SU-DHL-6 (cell line): ENCODE measurements at regions not wholly inside any gene's neighbourhood (a gene's known extent, or its start where the extent isn't known, plus 50 kb on each side); places are given as distances from the start of the nearest gene placed in this dataset.

Experiments used
- H2AFZ ChIP-seq: fragments of 200-600 bp; sonication (generic); 2 replicates; pipeline ENCODE4 v1.6.1; 2014; ENCODE audit warnings: low read depth, mild to moderate bottlenecking, moderate library complexity, mixed read lengths, antibody characterized with exemption, low read length; ENCODE audit not compliant: severe bottlenecking
- H3F3A ChIP-seq: fragments of 200-600 bp; shearing (Covaris generic); 2 replicates; pipeline ENCODE4 v1.6.0; 2016; ENCODE audit warnings: antibody characterized with exemption, mild to moderate bottlenecking; ENCODE audit not compliant: insufficient read depth
- H3K27ac ChIP-seq: fragments of 200-600 bp; sonication (generic); 2 replicates; pipeline ENCODE4 v1.5.1; 2016; ENCODE audit warnings: low read depth, mild to moderate bottlenecking, low read length, moderate library complexity, mixed read lengths
- H3K27me3 ChIP-seq: fragments of 200-600 bp; sonication (generic), shearing (Covaris generic); 2 replicates; pipeline ENCODE4 v1.6.0; 2014; ENCODE audit warnings: mild to moderate bottlenecking, low read length
- H3K36me3 ChIP-seq: fragments of 200-600 bp; sonication (generic); 2 replicates; pipeline ENCODE4 v1.6.1; 2014; ENCODE audit warnings: mild to moderate bottlenecking, low read length, mixed read lengths
- H3K4me2 ChIP-seq: fragments of 300-600, 200-600 bp; shearing (Covaris generic), sonication (generic); 2 replicates; pipeline ENCODE4 v1.6.0; 2014; ENCODE audit warnings: low read length, low read depth, mild to moderate bottlenecking; ENCODE audit not compliant: poor library complexity, severe bottlenecking
- H3K4me3 ChIP-seq: fragments of 200-600 bp; sonication (generic); 2 replicates; pipeline ENCODE4 v1.5.1; 2014; ENCODE audit warnings: antibody characterized with exemption, low read length, mild to moderate bottlenecking, mixed read lengths; ENCODE audit not compliant: insufficient read depth, poor library complexity, severe bottlenecking
- H3K79me2 ChIP-seq: fragments of 200-600 bp; sonication (generic); 2 replicates; pipeline ENCODE4 v1.6.1; 2014; ENCODE audit warnings: mild to moderate bottlenecking, low read length, moderate library complexity; ENCODE audit not compliant: insufficient read depth
- H3K9ac ChIP-seq: fragments of 200-600 bp; sonication (generic); 2 replicates; pipeline ENCODE4 v1.7.0; 2014; ENCODE audit warnings: mild to moderate bottlenecking, low read length
- H3K9me2 ChIP-seq: fragments of 200-600 bp; sonication (generic); replicated peaks from 2 replicates; pipeline ENCODE4 v1.6.1; 2014; ENCODE audit warnings: low read length; ENCODE audit not compliant: insufficient read depth
- H3K9me3 ChIP-seq: fragments of 200-600 bp; sonication (generic); 2 replicates; pipeline ENCODE4 v1.6.1; 2014; ENCODE audit warnings: low read length, mixed read lengths; ENCODE audit not compliant: insufficient read depth
- H4K20me1 ChIP-seq: fragments of 200-600 bp; sonication (generic); 2 replicates; pipeline ENCODE4 v1.6.1; 2014; ENCODE audit warnings: low read depth, mild to moderate bottlenecking, antibody characterized with exemption, low read length, moderate library complexity, mixed read lengths
- CTCF ChIP-seq: fragments of 200-600 bp; sonication (generic); IDR thresholded peaks from one replicate; pipeline ENCODE4 v1.5.1; 2017; ENCODE audit warnings: antibody characterized with exemption, mild to moderate bottlenecking, low read length, moderate library complexity; ENCODE audit not compliant: insufficient read depth, poor library complexity, severe bottlenecking
- EZH2phosphoT487 ChIP-seq: fragments of 200-600 bp; sonication (generic), shearing (Covaris generic); conservative IDR thresholded peaks from 2 replicates; pipeline ENCODE4 v1.6.1; 2018; ENCODE audit warnings: mild to moderate bottlenecking, antibody characterized with exemption, low read length, moderate library complexity, mixed read lengths

GRCh38 chr9:32319312-32319929 is 65.0 kb upstream of the ACO1 start:
- H3K36me3 ChIP-seq, result no peaks in the 10 kb centered on the region
- no peak overlapping the region for H3K27ac ChIP-seq
- H3K9me2 ChIP-seq, result no peaks in the 10 kb centered on the region; the same call in 1 of the 2 replicates
- no peak overlapping the region for H2AFZ ChIP-seq
- TF ChIP-seq CTCF (no peak), EZH2phosphoT487 (no peak)
- no peaks in the 10 kb centered on the region for H3K79me2 ChIP-seq
- H3F3A ChIP-seq, result no peaks in the 10 kb centered on the region
- no peak overlapping the region for H3K4me3 ChIP-seq
- no peak overlapping the region for H3K4me2 ChIP-seq
- no peak overlapping the region for H3K9ac ChIP-seq
- no peaks in the 10 kb centered on the region for H4K20me1 ChIP-seq
- H3K9me3 ChIP-seq, result no peaks in the 10 kb centered on the region
- no peaks in the 10 kb centered on the region for H3K27me3 ChIP-seq

- H3K9me2 ChIP-seq, result no peaks in the 10 kb centered on the region; the same call in 1 of the 2 replicates
- no peak overlapping the region for H3K4me2 ChIP-seq
- no peak overlapping the region for H3K4me3 ChIP-seq
- H3K27ac ChIP-seq, result no peak overlapping the region
- no peak overlapping the region for H3K9ac ChIP-seq
- TF ChIP-seq CTCF, result no peak
- TF ChIP-seq EZH2phosphoT487, result no peak
- H3K9me3 ChIP-seq, result no peaks in the 10 kb centered on the region
- H4K20me1 ChIP-seq, result no peaks in the 10 kb centered on the region
- no peaks in the 10 kb centered on the region for H3K27me3 ChIP-seq
- H2AFZ ChIP-seq, result no peak overlapping the region
- no peaks in the 10 kb centered on the region for H3F3A ChIP-seq
- no peaks in the 10 kb centered on the region for H3K36me3 ChIP-seq
- H3K79me2 ChIP-seq, result no peaks in the 10 kb centered on the region
Observed at GRCh38 chr9:32322622-32323021, 61.8 kb upstream of the ACO1 start.

- Histone ChIP-seq H3K9ac (no peak overlapping the region), H3K79me2 (no peaks in the 10 kb centered on the region), H2AFZ (no peak overlapping the region), H4K20me1 (no peaks in the 10 kb centered on the region), H3K27ac (no peak overlapping the region), H3K9me3 (no peaks in the 10 kb centered on the region), H3K36me3 (no peaks in the 10 kb centered on the region), H3K9me2 (no peaks in the 10 kb centered on the region; the same call in 1 of the 2 replicates), H3K4me3 (no peak overlapping the region), H3K4me2 (no peak overlapping the region), H3F3A (no peaks in the 10 kb centered on the region), H3K27me3 (no peaks in the 10 kb centered on the region; the same call in 1 of the 2 replicates)
- TF ChIP-seq CTCF (no peak), EZH2phosphoT487 (no peak)
Observed at GRCh38 chr9:32326146-32326545, 58.3 kb upstream of the ACO1 start.
